ENCODE measurements at regions not wholly inside any gene's neighbourhood (a gene's known extent, or its start where the extent isn't known, plus 50 kb on each side); places are given as distances from the start of the nearest gene placed in this dataset.

DNA sequence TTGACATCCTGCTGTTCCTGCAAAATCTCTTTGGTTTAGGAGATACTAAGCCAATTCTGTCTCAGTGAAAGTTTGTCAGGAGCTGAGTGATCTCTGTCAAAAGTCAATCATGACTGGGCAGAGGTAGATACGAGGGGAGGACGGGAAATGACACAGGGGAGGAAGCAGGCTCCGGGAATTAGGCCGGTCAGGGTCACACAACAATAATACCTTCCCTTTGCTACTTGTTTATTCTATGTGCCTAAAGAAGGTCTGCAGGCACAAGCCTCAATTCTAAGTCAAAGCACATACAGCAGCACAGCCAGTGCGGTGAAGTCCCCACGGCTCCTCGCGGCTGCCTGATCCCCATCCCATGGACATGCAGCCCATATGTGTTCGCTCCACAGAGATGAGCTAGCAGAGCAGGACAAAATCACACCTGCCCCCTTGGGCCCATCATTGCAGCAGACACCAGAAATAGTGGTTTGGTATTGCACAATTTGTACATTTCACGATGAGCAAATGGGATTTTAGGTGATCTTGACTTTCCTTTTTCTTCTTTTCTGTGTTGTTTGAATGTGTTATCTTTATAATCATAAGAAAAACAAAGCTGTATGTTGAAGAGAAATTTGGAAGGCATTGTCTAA lies 141.4 kb downstream of the VAPA start:
- Mint-ChIP-seq H3K4me1 (peaks cover 10% of the 10 kb centered on the region), H3K36me3 (ENCODE audit: low read depth) (no peaks in the 10 kb centered on the region), H3K4me3 (no peak overlapping the region), H3K27ac (no peak overlapping the region), H3K27me3 (ENCODE audit: insufficient read depth, low read depth, poor library complexity) (peaks cover 2% of the 10 kb centered on the region), H3K9me3 (no peaks in the 10 kb centered on the region)
- Histone ChIP-seq H2AFZ (no peak overlapping the region), H3K27me3 (ENCODE audit: insufficient read depth) (no peaks in the 10 kb centered on the region), H3K9me2 (ENCODE audit: insufficient read depth) (peaks cover 5% of the 10 kb centered on the region), H3K27ac (ENCODE audit: low read depth) (no peak overlapping the region), H3K4me3 (no peak overlapping the region), H3K4me2 (no peak overlapping the region), H3K79me2 (replicated peaks; ENCODE audit: insufficient read depth) (no peaks in the 10 kb centered on the region), H3K36me3 (ENCODE audit: insufficient read depth) (no peaks in the 10 kb centered on the region), H3K4me1 (ENCODE audit: insufficient read depth) (0 out of 2 replicates have a peak, but pooled peaks cover 2% of the 10 kb centered on the region), H4K20me1 (replicated peaks; ENCODE audit: insufficient read depth) (no peaks in the 10 kb centered on the region), H3F3A (replicated peaks; ENCODE audit: low read depth) (no peaks in the 10 kb centered on the region)
- no peak for TF ChIP-seq EZH2phosphoT487 (IDR thresholded peaks at IDR 0.05; ENCODE audit: unreplicated experiment)
- TF ChIP-seq, protein P1, sequence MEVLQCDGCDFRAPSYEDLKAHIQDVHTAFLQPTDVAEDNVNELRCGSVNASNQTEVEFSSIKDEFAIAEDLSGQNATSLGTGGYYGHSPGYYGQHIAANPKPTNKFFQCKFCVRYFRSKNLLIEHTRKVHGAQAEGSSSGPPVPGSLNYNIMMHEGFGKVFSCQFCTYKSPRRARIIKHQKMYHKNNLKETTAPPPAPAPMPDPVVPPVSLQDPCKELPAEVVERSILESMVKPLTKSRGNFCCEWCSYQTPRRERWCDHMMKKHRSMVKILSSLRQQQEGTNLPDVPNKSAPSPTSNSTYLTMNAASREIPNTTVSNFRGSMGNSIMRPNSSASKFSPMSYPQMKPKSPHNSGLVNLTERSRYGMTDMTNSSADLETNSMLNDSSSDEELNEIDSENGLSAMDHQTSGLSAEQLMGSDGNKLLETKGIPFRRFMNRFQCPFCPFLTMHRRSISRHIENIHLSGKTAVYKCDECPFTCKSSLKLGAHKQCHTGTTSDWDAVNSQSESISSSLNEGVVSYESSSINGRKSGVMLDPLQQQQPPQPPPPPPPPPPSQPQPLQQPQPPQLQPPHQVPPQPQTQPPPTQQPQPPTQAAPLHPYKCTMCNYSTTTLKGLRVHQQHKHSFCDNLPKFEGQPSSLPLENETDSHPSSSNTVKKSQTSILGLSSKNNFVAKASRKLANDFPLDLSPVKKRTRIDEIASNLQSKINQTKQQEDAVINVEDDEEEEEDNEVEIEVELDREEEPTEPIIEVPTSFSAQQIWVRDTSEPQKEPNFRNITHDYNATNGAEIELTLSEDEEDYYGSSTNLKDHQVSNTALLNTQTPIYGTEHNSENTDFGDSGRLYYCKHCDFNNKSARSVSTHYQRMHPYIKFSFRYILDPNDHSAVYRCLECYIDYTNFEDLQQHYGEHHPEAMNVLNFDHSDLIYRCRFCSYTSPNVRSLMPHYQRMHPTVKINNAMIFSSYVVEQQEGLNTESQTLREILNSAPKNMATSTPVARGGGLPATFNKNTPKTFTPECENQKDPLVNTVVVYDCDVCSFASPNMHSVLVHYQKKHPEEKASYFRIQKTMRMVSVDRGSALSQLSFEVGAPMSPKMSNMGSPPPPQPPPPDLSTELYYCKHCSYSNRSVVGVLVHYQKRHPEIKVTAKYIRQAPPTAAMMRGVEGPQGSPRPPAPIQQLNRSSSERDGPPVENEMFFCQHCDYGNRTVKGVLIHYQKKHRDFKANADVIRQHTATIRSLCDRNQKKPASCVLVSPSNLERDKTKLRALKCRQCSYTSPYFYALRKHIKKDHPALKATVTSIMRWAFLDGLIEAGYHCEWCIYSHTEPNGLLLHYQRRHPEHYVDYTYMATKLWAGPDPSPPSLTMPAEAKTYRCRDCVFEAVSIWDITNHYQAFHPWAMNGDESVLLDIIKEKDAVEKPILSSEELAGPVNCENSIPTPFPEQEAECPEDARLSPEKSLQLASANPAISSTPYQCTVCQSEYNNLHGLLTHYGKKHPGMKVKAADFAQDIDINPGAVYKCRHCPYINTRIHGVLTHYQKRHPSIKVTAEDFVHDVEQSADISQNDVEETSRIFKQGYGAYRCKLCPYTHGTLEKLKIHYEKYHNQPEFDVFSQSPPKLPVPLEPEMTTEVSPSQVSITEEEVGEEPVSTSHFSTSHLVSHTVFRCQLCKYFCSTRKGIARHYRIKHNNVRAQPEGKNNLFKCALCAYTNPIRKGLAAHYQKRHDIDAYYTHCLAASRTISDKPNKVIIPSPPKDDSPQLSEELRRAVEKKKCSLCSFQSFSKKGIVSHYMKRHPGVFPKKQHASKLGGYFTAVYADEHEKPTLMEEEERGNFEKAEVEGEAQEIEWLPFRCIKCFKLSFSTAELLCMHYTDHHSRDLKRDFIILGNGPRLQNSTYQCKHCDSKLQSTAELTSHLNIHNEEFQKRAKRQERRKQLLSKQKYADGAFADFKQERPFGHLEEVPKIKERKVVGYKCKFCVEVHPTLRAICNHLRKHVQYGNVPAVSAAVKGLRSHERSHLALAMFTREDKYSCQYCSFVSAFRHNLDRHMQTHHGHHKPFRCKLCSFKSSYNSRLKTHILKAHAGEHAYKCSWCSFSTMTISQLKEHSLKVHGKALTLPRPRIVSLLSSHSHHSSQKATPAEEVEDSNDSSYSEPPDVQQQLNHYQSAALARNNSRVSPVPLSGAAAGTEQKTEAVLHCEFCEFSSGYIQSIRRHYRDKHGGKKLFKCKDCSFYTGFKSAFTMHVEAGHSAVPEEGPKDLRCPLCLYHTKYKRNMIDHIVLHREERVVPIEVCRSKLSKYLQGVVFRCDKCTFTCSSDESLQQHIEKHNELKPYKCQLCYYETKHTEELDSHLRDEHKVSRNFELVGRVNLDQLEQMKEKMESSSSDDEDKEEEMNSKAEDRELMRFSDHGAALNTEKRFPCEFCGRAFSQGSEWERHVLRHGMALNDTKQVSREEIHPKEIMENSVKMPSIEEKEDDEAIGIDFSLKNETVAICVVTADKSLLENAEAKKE (CRISPR knock-in tag; IDR thresholded peaks at IDR 0.05) = no peak
- no peak for TF ChIP-seq ZNF114 (CRISPR knock-in tag; IDR thresholded peaks at IDR 0.05)
- no peak for TF ChIP-seq NANOG (IDR thresholded peaks at IDR 0.05; ENCODE audit: borderline replicate concordance)
- TF ChIP-seq, protein P2, sequence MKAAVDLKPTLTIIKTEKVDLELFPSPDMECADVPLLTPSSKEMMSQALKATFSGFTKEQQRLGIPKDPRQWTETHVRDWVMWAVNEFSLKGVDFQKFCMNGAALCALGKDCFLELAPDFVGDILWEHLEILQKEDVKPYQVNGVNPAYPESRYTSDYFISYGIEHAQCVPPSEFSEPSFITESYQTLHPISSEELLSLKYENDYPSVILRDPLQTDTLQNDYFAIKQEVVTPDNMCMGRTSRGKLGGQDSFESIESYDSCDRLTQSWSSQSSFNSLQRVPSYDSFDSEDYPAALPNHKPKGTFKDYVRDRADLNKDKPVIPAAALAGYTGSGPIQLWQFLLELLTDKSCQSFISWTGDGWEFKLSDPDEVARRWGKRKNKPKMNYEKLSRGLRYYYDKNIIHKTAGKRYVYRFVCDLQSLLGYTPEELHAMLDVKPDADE (IDR thresholded peaks at IDR 0.05) = no peak
- TF ChIP-seq, protein P3, sequence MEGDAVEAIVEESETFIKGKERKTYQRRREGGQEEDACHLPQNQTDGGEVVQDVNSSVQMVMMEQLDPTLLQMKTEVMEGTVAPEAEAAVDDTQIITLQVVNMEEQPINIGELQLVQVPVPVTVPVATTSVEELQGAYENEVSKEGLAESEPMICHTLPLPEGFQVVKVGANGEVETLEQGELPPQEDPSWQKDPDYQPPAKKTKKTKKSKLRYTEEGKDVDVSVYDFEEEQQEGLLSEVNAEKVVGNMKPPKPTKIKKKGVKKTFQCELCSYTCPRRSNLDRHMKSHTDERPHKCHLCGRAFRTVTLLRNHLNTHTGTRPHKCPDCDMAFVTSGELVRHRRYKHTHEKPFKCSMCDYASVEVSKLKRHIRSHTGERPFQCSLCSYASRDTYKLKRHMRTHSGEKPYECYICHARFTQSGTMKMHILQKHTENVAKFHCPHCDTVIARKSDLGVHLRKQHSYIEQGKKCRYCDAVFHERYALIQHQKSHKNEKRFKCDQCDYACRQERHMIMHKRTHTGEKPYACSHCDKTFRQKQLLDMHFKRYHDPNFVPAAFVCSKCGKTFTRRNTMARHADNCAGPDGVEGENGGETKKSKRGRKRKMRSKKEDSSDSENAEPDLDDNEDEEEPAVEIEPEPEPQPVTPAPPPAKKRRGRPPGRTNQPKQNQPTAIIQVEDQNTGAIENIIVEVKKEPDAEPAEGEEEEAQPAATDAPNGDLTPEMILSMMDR (conservative IDR thresholded peaks at IDR 0.05; ENCODE audit: low read depth in 2 of 2) = no peak
- no peak for TF ChIP-seq JUNB (IDR thresholded peaks at IDR 0.05; ENCODE audit: unreplicated experiment)
- TF ChIP-seq POLR2AphosphoS5 (IDR thresholded peaks at IDR 0.05; ENCODE audit: low read depth) = no peak
- no peak for TF ChIP-seq STAT1 (IDR thresholded peaks at IDR 0.05; ENCODE audit: unreplicated experiment)
- no peak for TF ChIP-seq EZH2 (IDR thresholded peaks at IDR 0.05; ENCODE audit: low read depth, unreplicated experiment)
- TF ChIP-seq, protein P4, sequence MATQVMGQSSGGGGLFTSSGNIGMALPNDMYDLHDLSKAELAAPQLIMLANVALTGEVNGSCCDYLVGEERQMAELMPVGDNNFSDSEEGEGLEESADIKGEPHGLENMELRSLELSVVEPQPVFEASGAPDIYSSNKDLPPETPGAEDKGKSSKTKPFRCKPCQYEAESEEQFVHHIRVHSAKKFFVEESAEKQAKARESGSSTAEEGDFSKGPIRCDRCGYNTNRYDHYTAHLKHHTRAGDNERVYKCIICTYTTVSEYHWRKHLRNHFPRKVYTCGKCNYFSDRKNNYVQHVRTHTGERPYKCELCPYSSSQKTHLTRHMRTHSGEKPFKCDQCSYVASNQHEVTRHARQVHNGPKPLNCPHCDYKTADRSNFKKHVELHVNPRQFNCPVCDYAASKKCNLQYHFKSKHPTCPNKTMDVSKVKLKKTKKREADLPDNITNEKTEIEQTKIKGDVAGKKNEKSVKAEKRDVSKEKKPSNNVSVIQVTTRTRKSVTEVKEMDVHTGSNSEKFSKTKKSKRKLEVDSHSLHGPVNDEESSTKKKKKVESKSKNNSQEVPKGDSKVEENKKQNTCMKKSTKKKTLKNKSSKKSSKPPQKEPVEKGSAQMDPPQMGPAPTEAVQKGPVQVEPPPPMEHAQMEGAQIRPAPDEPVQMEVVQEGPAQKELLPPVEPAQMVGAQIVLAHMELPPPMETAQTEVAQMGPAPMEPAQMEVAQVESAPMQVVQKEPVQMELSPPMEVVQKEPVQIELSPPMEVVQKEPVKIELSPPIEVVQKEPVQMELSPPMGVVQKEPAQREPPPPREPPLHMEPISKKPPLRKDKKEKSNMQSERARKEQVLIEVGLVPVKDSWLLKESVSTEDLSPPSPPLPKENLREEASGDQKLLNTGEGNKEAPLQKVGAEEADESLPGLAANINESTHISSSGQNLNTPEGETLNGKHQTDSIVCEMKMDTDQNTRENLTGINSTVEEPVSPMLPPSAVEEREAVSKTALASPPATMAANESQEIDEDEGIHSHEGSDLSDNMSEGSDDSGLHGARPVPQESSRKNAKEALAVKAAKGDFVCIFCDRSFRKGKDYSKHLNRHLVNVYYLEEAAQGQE (IDR thresholded peaks at IDR 0.05; ENCODE audit: unreplicated experiment) = no peak
- TF ChIP-seq CREB1 (CRISPR knock-in tag; IDR thresholded peaks at IDR 0.05; ENCODE audit: low read depth) = no peak
- no peak for TF ChIP-seq ZNF331 (CRISPR knock-in tag; IDR thresholded peaks at IDR 0.05; ENCODE audit: low read depth)
- no peak for ATAC-seq
- no peak for DNase-seq (ENCODE audit: low spot score)
